ENCODE measurements at regions not wholly inside any gene's neighbourhood (a gene's known extent, or its start where the extent isn't known, plus 50 kb on each side); places are given as distances from the start of the nearest gene placed in this dataset.

GRCh38 chr13:70856025-70856424, 747.8 kb upstream of the KLHL1 start:
- DNase-seq (ENCODE audit: low spot score in 2 of 2) = no peak
- ATAC-seq = no peak
- Mint-ChIP-seq H3K36me3 (peaks cover 0 to 3% of the 10 kb centered on the region in 2 donors), H3K9me3 (peaks cover 5 to 7% of the 10 kb centered on the region in 2 donors), H3K27ac (no peak overlapping the region)

- DNase-seq (ENCODE audit: low spot score in 2 of 2) = no peak
- Mint-ChIP-seq H3K27ac (no peak overlapping the region), H3K9me3 (peaks cover 0 to 3% of the 10 kb centered on the region in 2 donors), H3K36me3 (no peaks in the 10 kb centered on the region)
- peak; percentile 45 to 84 for ATAC-seq
These were observed 741.0 kb upstream of the KLHL1 start for GRCh38 chr13:70849222-70849621.

GRCh38 chr13:70844391-70845108, 736.3 kb upstream of the KLHL1 start:
- no peak for ATAC-seq
- no peak for DNase-seq (ENCODE audit: low spot score in 2 of 2)
- H3K9me3 Mint-ChIP-seq = peaks cover 0 to 3% of the 10 kb centered on the region in 2 donors
- H3K36me3 Mint-ChIP-seq = no peaks in the 10 kb centered on the region
- H3K27ac Mint-ChIP-seq = no peak overlapping the region

GRCh38 chr13:70842062-70842644, 733.9 kb upstream of the KLHL1 start:
- no peaks in the 10 kb centered on the region for H3K36me3 Mint-ChIP-seq
- no peak overlapping the region for H3K27ac Mint-ChIP-seq
- DNase-seq (ENCODE audit: low spot score in 2 of 2) (no peak), ATAC-seq (no peak)
- H3K9me3 Mint-ChIP-seq = peaks cover 0 to 5% of the 10 kb centered on the region in 2 donors

- Mint-ChIP-seq H3K27ac (no peak overlapping the region), H3K9me3 (peaks cover 0 to 5% of the 10 kb centered on the region in 2 donors), H3K36me3 (no peaks in the 10 kb centered on the region)
- DNase-seq (ENCODE audit: low spot score in 2 of 2) (no peak), ATAC-seq (no peak)
These were observed 733.2 kb upstream of the KLHL1 start for GRCh38 chr13:70841240-70842061.

- peaks cover 0 to 9% of the 10 kb centered on the region in 2 donors for H3K9me3 Mint-ChIP-seq
- DNase-seq (ENCODE audit: low spot score in 2 of 2) = no peak
- H3K27ac Mint-ChIP-seq = no peak overlapping the region
- no peak for ATAC-seq
- no peaks in the 10 kb centered on the region for H3K36me3 Mint-ChIP-seq
These were observed 727.1 kb upstream of the KLHL1 start for GRCh38 chr13:70835371-70835770.

GRCh38 chr13:70829748-70830147, 721.5 kb upstream of the KLHL1 start:
- Mint-ChIP-seq H3K27ac (no peak overlapping the region), H3K36me3 (no peaks in the 10 kb centered on the region), H3K9me3 (peaks cover 4 to 15% of the 10 kb centered on the region in 2 donors)
- DNase-seq (ENCODE audit: low spot score in 2 of 2) (no peak), ATAC-seq (no peak)

GRCh38 chr13:70817576-70817975, 709.3 kb upstream of the KLHL1 start:
- peaks cover 0 to 4% of the 10 kb centered on the region in 2 donors for H3K36me3 Mint-ChIP-seq
- no peak for DNase-seq (ENCODE audit: low spot score in 2 of 2)
- no peak for ATAC-seq
- peaks cover 12 to 15% of the 10 kb centered on the region in 2 donors for H3K9me3 Mint-ChIP-seq
- H3K27ac Mint-ChIP-seq = no peak overlapping the region

GRCh38 chr13:70816853-70817252, 708.6 kb upstream of the KLHL1 start:
- H3K27ac Mint-ChIP-seq = no peak overlapping the region
- no peak for ATAC-seq
- H3K9me3 Mint-ChIP-seq = peaks cover 12 to 18% of the 10 kb centered on the region in 2 donors
- DNase-seq (ENCODE audit: low spot score in 2 of 2) = no peak
- peaks cover 0 to 4% of the 10 kb centered on the region in 2 donors for H3K36me3 Mint-ChIP-seq

- Mint-ChIP-seq H3K36me3 (peaks cover 0 to 4% of the 10 kb centered on the region in 2 donors), H3K27ac (no peak overlapping the region), H3K9me3 (peaks cover 25 to 26% of the 10 kb centered on the region in 2 donors)
- DNase-seq (ENCODE audit: low spot score in 2 of 2) (no peak), ATAC-seq (no peak)
These were observed 706.4 kb upstream of the KLHL1 start for GRCh38 chr13:70814684-70815083.

GRCh38 chr13:70812481-70812880, 704.2 kb upstream of the KLHL1 start:
- Mint-ChIP-seq H3K9me3 (peaks cover 33 to 35% of the 10 kb centered on the region in 2 donors), H3K36me3 (peaks cover 0 to 12% of the 10 kb centered on the region in 2 donors), H3K27ac (no peak overlapping the region)
- DNase-seq (ENCODE audit: low spot score in 2 of 2) = no peak
- no peak for ATAC-seq

- ATAC-seq (no peak), DNase-seq (ENCODE audit: low spot score in 2 of 2) (no peak)
These were observed 701.3 kb upstream of the KLHL1 start for GRCh38 chr13:70809588-70809987.

GRCh38 chr13:70798385-70798784, 690.1 kb upstream of the KLHL1 start:
- ATAC-seq = no peak
- peak overlapping the region in 1 of 2 donors; percentile 57 for H3K27ac Mint-ChIP-seq
- H3K36me3 Mint-ChIP-seq = no peaks in the 10 kb centered on the region
- DNase-seq (ENCODE audit: low spot score in 2 of 2) = no peak
- H3K9me3 Mint-ChIP-seq = peaks cover 6 to 8% of the 10 kb centered on the region in 2 donors

More at GRCh38 chr13:70809588-70809987, 701.3 kb upstream of the KLHL1 start:
- H3K9me3 Mint-ChIP-seq = peaks cover 31 to 33% of the 10 kb centered on the region in 2 donors
- no peak overlapping the region for H3K27ac Mint-ChIP-seq
- H3K36me3 Mint-ChIP-seq = peaks cover 0 to 7% of the 10 kb centered on the region in 2 donors

- ATAC-seq = no peak
- Mint-ChIP-seq H3K9me3 (peaks cover 6 to 8% of the 10 kb centered on the region in 2 donors), H3K36me3 (no peaks in the 10 kb centered on the region), H3K27ac (no peak overlapping the region)
- no peak for DNase-seq (ENCODE audit: low spot score in 2 of 2)
These were observed 687.2 kb upstream of the KLHL1 start for GRCh38 chr13:70795484-70795883.

- H3K36me3 Mint-ChIP-seq = no peaks in the 10 kb centered on the region
- peaks cover 8 to 9% of the 10 kb centered on the region in 2 donors for H3K9me3 Mint-ChIP-seq
- H3K27ac Mint-ChIP-seq = no peak overlapping the region
- DNase-seq (ENCODE audit: low spot score in 2 of 2) (no peak), ATAC-seq (no peak)
These were observed 683.9 kb upstream of the KLHL1 start for GRCh38 chr13:70792121-70792520.

GRCh38 chr13:70789751-70790150, 681.5 kb upstream of the KLHL1 start:
- DNase-seq (ENCODE audit: low spot score in 2 of 2) (no peak), ATAC-seq (no peak)
- peaks cover 5% of the 10 kb centered on the region in 2 donors for H3K9me3 Mint-ChIP-seq

GRCh38 chr13:70788074-70788473, 679.8 kb upstream of the KLHL1 start:
- ATAC-seq (no peak), DNase-seq (ENCODE audit: low spot score in 2 of 2) (no peak)
- Mint-ChIP-seq H3K9me3 (peaks cover 5% of the 10 kb centered on the region in 2 donors), H3K36me3 (no peaks in the 10 kb centered on the region), H3K27ac (no peak overlapping the region)

More at GRCh38 chr13:70789751-70790150, 681.5 kb upstream of the KLHL1 start:
- no peaks in the 10 kb centered on the region for H3K36me3 Mint-ChIP-seq
- no peak overlapping the region for H3K27ac Mint-ChIP-seq
